ENCODE measurements at regions not wholly inside any gene's neighbourhood (a gene's known extent, or its start where the extent isn't known, plus 50 kb on each side); places are given as distances from the start of the nearest gene placed in this dataset.

DNA sequence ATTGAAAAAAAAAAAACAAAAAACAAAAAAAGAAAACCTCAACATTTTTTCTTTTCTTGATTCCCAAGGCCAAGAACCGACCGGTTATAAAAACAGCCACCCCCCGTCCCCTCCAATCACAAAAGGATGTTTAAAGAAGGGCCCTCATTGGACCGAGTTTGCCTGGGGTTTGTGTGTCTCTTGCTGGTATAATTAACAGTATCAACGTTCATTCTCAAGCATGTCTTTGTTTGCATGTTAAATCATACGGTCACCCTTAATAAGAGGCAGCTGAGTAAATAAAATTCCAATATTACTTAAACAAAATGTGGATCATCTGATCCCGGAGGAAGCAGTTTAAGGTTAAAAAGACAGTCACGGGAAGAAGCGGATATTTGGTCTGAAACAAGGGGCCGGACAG, 201.1 kb downstream of the PRDM2 start (continued):
- TF ChIP-seq, protein P1, sequence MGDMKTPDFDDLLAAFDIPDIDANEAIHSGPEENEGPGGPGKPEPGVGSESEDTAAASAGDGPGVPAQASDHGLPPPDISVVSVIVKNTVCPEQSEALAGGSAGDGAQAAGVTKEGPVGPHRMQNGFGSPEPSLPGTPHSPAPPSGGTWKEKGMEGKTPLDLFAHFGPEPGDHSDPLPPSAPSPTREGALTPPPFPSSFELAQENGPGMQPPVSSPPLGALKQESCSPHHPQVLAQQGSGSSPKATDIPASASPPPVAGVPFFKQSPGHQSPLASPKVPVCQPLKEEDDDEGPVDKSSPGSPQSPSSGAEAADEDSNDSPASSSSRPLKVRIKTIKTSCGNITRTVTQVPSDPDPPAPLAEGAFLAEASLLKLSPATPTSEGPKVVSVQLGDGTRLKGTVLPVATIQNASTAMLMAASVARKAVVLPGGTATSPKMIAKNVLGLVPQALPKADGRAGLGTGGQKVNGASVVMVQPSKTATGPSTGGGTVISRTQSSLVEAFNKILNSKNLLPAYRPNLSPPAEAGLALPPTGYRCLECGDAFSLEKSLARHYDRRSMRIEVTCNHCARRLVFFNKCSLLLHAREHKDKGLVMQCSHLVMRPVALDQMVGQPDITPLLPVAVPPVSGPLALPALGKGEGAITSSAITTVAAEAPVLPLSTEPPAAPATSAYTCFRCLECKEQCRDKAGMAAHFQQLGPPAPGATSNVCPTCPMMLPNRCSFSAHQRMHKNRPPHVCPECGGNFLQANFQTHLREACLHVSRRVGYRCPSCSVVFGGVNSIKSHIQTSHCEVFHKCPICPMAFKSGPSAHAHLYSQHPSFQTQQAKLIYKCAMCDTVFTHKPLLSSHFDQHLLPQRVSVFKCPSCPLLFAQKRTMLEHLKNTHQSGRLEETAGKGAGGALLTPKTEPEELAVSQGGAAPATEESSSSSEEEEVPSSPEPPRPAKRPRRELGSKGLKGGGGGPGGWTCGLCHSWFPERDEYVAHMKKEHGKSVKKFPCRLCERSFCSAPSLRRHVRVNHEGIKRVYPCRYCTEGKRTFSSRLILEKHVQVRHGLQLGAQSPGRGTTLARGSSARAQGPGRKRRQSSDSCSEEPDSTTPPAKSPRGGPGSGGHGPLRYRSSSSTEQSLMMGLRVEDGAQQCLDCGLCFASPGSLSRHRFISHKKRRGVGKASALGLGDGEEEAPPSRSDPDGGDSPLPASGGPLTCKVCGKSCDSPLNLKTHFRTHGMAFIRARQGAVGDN (CRISPR knock-in tag; IDR thresholded peaks at IDR 0.05) = no peak
- no peak for TF ChIP-seq ZNF773 (CRISPR knock-in tag; IDR thresholded peaks at IDR 0.05; ENCODE audit: borderline replicate concordance)

DNA sequence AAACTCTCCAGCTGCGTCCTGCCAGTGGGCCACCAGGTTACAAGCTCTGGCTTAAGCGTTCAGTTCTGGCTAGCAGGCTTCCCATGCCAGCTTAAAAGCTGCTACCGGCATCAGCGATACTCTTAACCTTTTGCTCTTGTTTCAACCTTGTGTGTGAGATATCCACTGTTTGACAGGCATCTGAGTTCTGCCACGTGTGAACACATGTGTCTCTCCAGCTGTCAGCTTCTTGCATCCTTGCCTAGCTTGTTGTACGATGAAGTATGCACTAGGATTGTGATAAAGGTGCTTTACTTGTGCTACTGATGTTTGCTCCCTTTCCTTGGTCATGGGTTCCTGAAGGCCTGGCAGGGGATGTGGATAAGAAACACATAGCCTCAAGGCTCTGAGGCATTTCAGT, 201.6 kb downstream of the PRDM2 start:
- H3K9ac ChIP-seq (ENCODE audit: insufficient read depth, low read depth, low read length) = no peak overlapping the region
- H4K20me1 ChIP-seq (ENCODE audit: insufficient read depth, low read length) = no peaks in the 10 kb centered on the region
- H3K79me2 ChIP-seq (ENCODE audit: insufficient read depth, low read length) = no peaks in the 10 kb centered on the region
- FAIRE-seq = no peak
- H3K9me3 ChIP-seq (ENCODE audit: low read length) = no peaks in the 10 kb centered on the region
- no TSS peak for BruUV-seq (replicated peaks)
- intact Hi-C loops (cut with micrococcal nuclease; ENCODE audit: unreplicated experiment) (no loop called here), in situ Hi-C loops (cut with HindIII; ENCODE audit: extremely low pct_ligation_motif_present, low pct_unique_long_range_greater_than_20kb) (no loop called here)
- H2AFZ ChIP-seq (ENCODE audit: low read length) = no peak overlapping the region
- H3K36me3 ChIP-seq (replicated peaks in 1 of 2; ENCODE audit: control insufficient read depth in 1 of 2, insufficient read depth in 2 of 2, low read length in 2 of 2) = no peaks in the 10 kb centered on the region
- no peak overlapping the region for H3K4me3 ChIP-seq (replicated peaks in 1 of 3; ENCODE audit: insufficient read depth in 1 of 3, low read depth in 2 of 3, low read length in 3 of 3)
- no peaks in the 10 kb centered on the region for H3K4me1 ChIP-seq (ENCODE audit: insufficient read depth, low read length)
- ChIA-PET CTCF (ENCODE audit: low intra/inter-chr PET ratio, low total read pairs) (no interaction called here), POLR2A (no interaction called here)
- no peak overlapping the region for H3K4me2 ChIP-seq (ENCODE audit: low read depth, low read length)
- no peak overlapping the region for H3K27ac ChIP-seq (ENCODE audit: extremely low read length, insufficient read depth, low read length)
- DNase-seq (ENCODE audit: low spot score) = no peak
- H3K27me3 ChIP-seq (ENCODE audit: control insufficient read depth in 1 of 2, insufficient read depth in 2 of 2, low read length in 2 of 2) = peaks cover 0 to 10% of the 10 kb centered on the region in 2 experiments; a peak in 2 of 5 replicates
- ATAC-seq = no peak
- 36% methylated on average over 4 of the region's 6 CpGs for WGBS (ENCODE audit: low lambda C conversion rate)
- TF ChIP-seq RXRB (CRISPR knock-in tag; IDR thresholded peaks at IDR 0.05; ENCODE audit: borderline replicate concordance) = no peak
- no peak for TF ChIP-seq SPEN (CRISPR knock-in tag; IDR thresholded peaks at IDR 0.05; ENCODE audit: low read depth)
- TF ChIP-seq, protein P2, sequence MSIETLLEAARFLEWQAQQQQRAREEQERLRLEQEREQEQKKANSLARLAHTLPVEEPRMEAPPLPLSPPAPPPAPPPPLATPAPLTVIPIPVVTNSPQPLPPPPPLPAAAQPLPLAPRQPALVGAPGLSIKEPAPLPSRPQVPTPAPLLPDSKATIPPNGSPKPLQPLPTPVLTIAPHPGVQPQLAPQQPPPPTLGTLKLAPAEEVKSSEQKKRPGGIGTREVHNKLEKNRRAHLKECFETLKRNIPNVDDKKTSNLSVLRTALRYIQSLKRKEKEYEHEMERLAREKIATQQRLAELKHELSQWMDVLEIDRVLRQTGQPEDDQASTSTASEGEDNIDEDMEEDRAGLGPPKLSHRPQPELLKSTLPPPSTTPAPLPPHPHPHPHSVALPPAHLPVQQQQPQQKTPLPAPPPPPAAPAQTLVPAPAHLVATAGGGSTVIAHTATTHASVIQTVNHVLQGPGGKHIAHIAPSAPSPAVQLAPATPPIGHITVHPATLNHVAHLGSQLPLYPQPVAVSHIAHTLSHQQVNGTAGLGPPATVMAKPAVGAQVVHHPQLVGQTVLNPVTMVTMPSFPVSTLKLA (IDR thresholded peaks at IDR 0.05) = peak; percentile 63
- TF ChIP-seq ZNF556 (CRISPR knock-in tag; IDR thresholded peaks at IDR 0.05; ENCODE audit: borderline replicate concordance) = no peak
